PFSK-1 (cell line): ENCODE measurements at regions not wholly inside any gene's neighbourhood (a gene's known extent, or its start where the extent isn't known, plus 50 kb on each side); places are given as distances from the start of the nearest gene placed in this dataset.

Source experiments
- SIN3A ChIP-seq: IDR thresholded peaks from 2 replicates; pipeline ENCODE4 v1.6.1; 2012; ENCODE audit warnings: mild to moderate bottlenecking, low read length, moderate library complexity, borderline replicate concordance; ENCODE audit not compliant: insufficient read depth
- TAF1 ChIP-seq: IDR thresholded peaks from 2 replicates; pipeline ENCODE4 v1.6.1; 2012; ENCODE audit warnings: low read length, control low read depth, borderline replicate concordance; ENCODE audit not compliant: insufficient read depth
- TF ChIP-seq, protein P1 (sequence below), 2 experiments: IDR thresholded peaks; 2 replicates each; pipeline versions ENCODE4 v1.6.1 to v1.8.0; 2011 to 2012; ENCODE audit warnings: low read depth in 2 of 2, low read length in 2 of 2, control low read depth in 1 of 2, inconsistent platforms in 1 of 2, mild to moderate bottlenecking in 1 of 2, moderate library complexity in 1 of 2; ENCODE audit not compliant: insufficient read depth in 1 of 2

DNA sequence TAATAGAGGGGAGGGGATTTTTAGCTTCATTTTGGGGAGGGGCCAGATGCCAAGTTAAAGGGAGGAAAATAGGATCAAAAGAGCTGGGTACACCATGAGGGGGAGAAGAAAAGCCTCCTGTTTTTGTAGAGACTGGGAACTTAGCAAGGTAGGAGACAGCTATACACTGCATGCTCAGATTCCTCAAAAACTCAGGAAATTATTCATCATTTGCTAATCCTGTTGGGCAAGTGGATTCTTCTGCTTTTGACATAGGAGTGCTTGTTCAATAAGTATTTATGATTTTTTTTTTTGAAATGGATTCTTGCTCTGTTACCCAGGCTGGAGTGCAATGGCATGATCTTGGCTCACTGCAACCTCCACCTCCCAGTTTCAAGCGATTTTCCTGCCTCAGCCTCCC, 73.4 kb downstream of the LYZL2 start:
- TF ChIP-seq TAF1 (no peak), SIN3A (no peak)
- TF ChIP-seq, protein P1, sequence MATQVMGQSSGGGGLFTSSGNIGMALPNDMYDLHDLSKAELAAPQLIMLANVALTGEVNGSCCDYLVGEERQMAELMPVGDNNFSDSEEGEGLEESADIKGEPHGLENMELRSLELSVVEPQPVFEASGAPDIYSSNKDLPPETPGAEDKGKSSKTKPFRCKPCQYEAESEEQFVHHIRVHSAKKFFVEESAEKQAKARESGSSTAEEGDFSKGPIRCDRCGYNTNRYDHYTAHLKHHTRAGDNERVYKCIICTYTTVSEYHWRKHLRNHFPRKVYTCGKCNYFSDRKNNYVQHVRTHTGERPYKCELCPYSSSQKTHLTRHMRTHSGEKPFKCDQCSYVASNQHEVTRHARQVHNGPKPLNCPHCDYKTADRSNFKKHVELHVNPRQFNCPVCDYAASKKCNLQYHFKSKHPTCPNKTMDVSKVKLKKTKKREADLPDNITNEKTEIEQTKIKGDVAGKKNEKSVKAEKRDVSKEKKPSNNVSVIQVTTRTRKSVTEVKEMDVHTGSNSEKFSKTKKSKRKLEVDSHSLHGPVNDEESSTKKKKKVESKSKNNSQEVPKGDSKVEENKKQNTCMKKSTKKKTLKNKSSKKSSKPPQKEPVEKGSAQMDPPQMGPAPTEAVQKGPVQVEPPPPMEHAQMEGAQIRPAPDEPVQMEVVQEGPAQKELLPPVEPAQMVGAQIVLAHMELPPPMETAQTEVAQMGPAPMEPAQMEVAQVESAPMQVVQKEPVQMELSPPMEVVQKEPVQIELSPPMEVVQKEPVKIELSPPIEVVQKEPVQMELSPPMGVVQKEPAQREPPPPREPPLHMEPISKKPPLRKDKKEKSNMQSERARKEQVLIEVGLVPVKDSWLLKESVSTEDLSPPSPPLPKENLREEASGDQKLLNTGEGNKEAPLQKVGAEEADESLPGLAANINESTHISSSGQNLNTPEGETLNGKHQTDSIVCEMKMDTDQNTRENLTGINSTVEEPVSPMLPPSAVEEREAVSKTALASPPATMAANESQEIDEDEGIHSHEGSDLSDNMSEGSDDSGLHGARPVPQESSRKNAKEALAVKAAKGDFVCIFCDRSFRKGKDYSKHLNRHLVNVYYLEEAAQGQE (IDR thresholded peaks at IDR 0.05; ENCODE audit: insufficient read depth in 1 of 2, low read depth in 2 of 2, low read length in 2 of 2), result no peak
